IMR-90 (cell line): ENCODE measurements at regions not wholly inside any gene's neighbourhood (a gene's known extent, or its start where the extent isn't known, plus 50 kb on each side); places are given as distances from the start of the nearest gene placed in this dataset.

Source experiments
- BHLHE40 ChIP-seq: fragments of 150-350 bp; IDR thresholded peaks from 2 replicates; pipeline ENCODE4 v1.6.1; 2016; ENCODE audit warnings: mild to moderate bottlenecking, low read depth, low read length
- CEBPB ChIP-seq: IDR thresholded peaks from 2 replicates; pipeline ENCODE4 v1.6.1; 2012; ENCODE audit warnings: low read depth, low read length, improper control_type of control experiment
- MAFK ChIP-seq: IDR thresholded peaks from 2 replicates; pipeline ENCODE4 v1.6.1; 2012; ENCODE audit warnings: low read depth, low read length, improper control_type of control experiment
- POLR2A ChIP-seq: IDR thresholded peaks from 2 replicates; pipeline ENCODE4 v1.6.1; 2012; ENCODE audit warnings: mild to moderate bottlenecking, low read depth, low read length
- RCOR1 ChIP-seq: IDR thresholded peaks from 2 replicates; pipeline ENCODE4 v1.6.1; 2012; ENCODE audit warnings: mild to moderate bottlenecking, low read length, improper control_type of control experiment; ENCODE audit not compliant: insufficient replicate concordance
- RFX5 ChIP-seq: IDR thresholded peaks from 2 replicates; pipeline ENCODE4 v1.8.0; 2012; ENCODE audit warnings: low read depth, mild to moderate bottlenecking, low read length, moderate library complexity
- TF ChIP-seq, protein P1 (sequence below): conservative IDR thresholded peaks from 2 replicates; pipeline ENCODE4 v1.5.1; 2012; ENCODE audit warnings: mild to moderate bottlenecking, low read depth, low read length, improper control_type of control experiment

DNA sequence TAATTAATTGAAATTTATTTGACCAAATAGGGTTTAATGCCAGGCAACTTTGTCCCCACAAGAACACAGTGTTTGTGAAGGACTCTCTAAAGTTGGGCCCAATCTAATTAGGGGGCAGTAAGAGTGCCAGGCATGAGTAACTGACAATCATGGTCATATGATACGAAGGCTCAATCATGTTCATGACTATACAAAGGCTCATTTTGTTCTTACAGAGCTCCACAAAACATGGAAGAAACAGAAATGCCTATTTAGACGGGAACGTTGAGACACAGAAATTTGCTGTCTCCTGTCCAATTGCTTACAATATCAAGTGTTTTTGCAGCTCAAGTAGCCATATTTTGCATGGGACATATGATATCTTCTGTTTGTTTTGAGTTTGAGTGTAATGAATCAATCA, 391.1 kb downstream of the SI start:
- TF ChIP-seq POLR2A (no peak), MAFK (no peak), CEBPB (no peak), RCOR1 (no peak), RFX5 (no peak), BHLHE40 (no peak)
- TF ChIP-seq, protein P1, sequence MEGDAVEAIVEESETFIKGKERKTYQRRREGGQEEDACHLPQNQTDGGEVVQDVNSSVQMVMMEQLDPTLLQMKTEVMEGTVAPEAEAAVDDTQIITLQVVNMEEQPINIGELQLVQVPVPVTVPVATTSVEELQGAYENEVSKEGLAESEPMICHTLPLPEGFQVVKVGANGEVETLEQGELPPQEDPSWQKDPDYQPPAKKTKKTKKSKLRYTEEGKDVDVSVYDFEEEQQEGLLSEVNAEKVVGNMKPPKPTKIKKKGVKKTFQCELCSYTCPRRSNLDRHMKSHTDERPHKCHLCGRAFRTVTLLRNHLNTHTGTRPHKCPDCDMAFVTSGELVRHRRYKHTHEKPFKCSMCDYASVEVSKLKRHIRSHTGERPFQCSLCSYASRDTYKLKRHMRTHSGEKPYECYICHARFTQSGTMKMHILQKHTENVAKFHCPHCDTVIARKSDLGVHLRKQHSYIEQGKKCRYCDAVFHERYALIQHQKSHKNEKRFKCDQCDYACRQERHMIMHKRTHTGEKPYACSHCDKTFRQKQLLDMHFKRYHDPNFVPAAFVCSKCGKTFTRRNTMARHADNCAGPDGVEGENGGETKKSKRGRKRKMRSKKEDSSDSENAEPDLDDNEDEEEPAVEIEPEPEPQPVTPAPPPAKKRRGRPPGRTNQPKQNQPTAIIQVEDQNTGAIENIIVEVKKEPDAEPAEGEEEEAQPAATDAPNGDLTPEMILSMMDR: no peak
